Ureter (tissue), 1 donor: ENCODE measurements at regions not wholly inside any gene's neighbourhood (a gene's known extent, or its start where the extent isn't known, plus 50 kb on each side); places are given as distances from the start of the nearest gene placed in this dataset.

Experiments used
- DNase-seq: peaks from one replicate; pipeline ENCODE4 v3.0.0-alpha.2; 2020; ENCODE audit warnings: low spot score
- donor health status: DM: yes; HTN: yes; CAD: no.

GRCh38 chr2:120785228-120785966, 49.7 kb downstream of the GLI2 start:
- DNase-seq: no peak

- DNase-seq: no peak
Observed at GRCh38 chr2:120786038-120786960, 50.6 kb downstream of the GLI2 start.

DNA sequence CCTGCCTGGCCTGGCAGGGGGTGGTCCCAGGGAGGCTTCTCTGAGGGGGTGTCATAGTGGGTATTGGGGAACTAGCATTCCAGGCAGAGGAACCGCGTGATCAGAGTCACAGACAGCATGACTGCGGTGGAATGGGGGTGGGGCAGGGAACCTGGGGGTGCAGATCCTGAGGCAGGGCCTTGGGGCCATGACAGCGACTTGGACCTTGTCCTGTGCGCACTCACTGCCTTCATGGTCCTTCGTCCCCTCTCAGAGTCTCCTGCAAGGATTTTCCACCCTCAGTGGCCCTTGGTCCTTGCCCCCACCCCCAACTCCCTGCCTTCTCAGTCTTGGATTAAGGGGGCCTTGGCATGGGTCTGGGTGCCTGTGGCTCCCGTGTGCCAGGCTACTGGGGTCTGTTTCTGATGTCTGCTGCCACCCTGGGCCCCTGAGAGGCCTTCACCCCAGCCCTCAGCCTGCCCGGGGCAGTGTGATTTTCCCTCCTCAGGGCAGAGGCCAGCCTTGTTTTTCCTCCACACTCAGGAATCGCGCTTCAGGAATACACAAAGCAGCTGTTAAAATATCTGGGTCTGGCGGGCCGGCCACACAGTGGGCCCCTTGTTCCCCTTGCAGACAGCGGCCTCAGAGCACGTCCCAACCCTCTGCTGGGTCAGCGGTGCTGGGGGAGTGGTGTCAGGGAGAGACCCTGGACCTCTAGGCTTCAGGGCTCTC, 51.6 kb downstream of the GLI2 start:
- DNase-seq: no peak

DNA sequence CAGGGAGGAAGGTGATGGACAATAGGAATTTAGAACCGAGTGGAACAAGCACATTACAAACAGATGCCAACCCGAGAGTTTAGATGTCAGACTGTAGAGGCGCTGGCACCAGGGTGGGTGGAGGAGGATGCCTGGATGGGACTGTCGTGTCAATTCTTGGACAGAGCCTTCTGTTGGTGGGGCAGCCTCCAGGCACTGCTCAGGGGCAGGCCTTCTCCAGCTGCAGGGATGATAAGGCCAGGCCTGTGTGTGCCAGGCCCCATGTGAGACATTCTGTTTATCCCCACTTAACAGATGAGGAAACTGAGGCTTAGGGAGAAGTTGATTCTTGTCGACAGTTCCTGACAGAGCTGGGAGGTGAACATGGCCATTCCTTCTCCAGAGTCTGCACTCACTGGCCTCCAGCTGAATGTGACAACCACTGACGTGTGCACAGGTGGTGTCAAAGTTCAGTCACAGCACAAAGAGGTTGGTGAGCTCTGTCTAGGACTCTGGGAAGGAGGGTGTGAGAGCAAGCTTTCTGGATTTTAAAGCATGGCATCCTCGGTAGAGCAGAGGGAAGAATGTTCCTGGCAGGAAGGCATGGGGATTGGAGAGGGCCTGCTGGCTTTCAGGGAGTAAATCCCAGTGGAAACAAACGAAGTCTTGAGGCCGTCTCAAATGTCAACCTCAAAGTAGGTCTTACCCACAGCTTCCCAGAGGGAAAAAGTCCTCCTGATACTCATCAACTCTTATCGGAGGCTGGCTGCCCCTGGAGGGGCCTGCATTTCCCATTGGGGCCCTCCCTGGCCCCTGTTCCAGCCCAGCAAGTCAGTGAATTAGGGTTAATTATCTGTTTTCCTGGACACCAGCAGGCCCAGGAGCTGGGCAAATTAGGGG, 52.4 kb downstream of the GLI2 start:
- no peak for DNase-seq

DNA sequence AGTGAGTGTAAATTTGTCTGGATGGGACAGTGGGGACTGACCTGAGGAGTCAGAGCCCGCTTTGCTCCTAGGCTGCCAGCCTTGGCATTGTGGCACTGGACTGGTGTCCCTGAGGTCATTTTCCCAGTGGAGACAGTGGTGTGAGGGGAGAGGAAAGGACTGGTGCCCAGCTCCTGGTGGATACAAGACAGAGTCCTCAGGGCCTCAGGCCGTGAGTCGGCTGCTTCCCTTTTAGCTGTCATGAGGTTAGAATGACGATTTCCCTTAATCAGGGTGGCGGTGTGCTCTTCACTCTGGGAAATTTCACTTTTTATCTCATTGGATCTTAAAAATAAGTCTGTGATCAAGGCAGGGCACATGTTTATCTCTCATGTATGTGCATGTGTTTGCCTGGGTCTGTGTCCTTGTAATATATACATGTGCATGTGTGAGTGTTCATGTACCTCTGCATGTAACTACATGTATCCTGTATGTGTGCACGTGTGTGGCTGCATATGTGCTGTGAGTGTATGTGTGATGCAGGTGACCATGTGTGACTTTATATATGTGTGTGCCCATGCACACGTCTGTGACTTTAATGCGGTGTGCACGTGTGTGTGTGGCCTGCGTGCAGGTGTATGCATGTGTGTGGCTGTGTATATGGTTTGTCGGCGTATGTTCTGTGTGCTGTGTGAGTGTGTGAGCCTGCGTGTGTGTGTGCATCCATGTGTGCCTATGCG, 55.7 kb downstream of the GLI2 start:
- no peak for DNase-seq

DNA sequence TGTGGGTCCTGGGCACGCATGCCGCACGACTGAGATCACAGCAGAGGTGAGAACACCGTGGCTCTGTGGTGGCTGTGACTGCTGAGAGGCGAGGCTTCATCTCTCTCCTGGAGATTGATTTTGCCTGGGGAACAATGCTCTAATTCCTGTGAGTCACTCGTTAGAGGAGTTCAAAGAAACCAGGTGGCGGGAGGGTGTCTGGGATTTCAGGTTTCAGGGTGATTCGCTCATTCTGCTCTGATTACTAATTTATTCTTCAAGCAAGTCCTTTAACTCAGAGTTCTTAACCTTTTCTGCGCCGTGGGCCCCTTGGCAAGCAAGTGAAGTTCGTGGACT, 56.3 kb downstream of the GLI2 start:
- no peak for DNase-seq

- no peak for DNase-seq
Observed at GRCh38 chr2:120793682-120794403, 58.2 kb downstream of the GLI2 start.

- no peak for DNase-seq
Observed at GRCh38 chr2:120794716-120795115, 59.0 kb downstream of the GLI2 start.

- no peak for DNase-seq
Observed at GRCh38 chr2:120796094-120796493, 60.4 kb downstream of the GLI2 start.

DNA sequence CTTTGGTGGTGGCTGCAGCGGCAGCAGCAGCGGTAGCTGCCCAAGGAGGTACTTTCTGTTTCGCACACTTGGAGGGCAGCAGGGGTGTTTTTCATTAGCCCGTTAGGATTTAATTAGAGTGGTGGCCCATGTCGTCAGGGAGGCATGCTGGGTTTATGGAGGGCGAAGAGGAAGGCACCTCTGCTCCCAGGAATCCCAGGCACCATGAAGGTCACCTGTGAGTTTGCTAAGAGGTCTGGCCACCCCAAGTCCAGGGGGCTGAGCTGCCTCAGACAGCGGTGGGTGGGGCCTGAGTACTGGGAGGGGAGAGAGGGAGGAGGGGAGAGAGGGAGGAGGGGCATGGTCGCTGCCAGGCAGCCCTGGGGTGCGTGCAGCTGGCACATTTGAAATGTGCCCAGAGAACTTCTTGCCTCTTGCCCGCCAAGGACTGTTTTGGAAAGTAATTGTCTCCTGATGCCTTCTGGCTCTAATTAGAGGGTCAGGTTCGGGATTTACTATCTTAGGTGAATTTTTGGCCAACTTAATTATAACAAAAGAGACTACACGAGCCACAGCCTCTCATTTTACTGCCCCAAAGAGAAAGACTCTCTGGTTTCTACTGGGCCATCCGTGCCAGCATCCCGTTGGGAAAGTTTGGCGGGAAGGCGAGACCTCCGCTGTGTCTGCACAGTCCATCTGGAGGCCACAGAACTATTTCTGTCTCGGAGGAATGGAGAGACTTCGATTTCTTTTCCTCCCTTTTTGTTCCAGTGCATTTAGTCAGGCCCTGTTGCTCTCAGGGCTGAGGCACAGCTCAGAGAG, 62.0 kb downstream of the GLI2 start:
- no peak for DNase-seq

DNA sequence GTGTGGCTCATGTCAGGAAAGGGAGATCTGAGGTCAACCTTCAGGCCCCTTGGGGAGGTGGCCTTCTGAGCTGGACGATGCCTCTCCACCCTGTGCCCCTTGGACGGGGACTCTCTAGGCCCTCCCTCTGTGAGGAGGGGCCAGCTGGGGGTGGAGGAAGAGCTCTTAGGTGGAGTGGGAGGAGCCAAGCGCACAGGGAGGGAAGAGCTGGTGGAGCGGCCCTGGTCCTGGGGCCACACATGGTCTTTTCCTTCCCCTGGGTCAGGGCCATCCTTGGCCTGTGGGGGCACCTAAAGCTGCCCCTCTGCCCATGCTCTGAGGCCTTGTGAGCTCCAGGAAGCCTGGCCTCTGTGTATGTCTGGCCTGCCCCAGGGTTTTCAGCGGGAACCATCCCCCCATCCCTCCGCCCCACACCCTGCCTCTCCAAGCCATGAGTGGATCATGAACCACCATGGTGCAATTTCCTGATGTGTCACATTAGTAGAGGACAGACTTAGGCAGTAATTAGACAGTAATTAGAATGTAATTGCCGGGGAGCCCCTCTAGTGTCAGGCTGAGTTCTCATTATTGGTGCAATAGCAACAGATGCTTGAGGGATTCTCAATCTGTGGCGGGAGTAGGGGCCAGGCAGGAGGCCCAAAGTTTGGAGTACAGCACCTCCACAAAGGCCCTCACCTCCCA, 63.0 kb downstream of the GLI2 start:
- no peak for DNase-seq

- DNase-seq: no peak
Observed at GRCh38 chr2:120802158-120802557, 66.5 kb downstream of the GLI2 start.

GRCh38 chr2:120802867-120803484, 67.3 kb downstream of the GLI2 start:
- DNase-seq: no peak

- no peak for DNase-seq
Observed at GRCh38 chr2:120803764-120804335, 68.2 kb downstream of the GLI2 start.

- no peak for DNase-seq
Observed at GRCh38 chr2:120804459-120804858, 68.8 kb downstream of the GLI2 start.

GRCh38 chr2:120805011-120805410, 69.3 kb downstream of the GLI2 start:
- DNase-seq: no peak

DNA sequence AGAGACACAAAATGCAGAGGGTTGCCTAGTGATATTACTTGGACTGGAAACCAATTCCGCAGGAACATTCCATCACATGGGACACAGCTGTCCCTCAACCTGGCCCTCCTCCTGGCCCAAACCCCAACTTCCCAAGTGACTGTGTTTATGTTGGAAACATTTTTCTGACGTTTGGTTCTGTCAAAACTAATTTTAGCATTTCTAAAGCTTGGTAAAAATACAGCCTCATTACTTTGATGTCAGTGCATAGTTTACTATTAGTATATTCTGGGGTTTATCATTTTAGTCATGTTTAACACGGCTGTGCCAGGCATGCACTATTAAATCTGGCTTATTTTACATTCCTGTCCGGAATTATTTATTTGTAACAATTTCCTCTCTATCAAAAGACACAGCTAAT, 69.9 kb downstream of the GLI2 start:
- no peak for DNase-seq

DNA sequence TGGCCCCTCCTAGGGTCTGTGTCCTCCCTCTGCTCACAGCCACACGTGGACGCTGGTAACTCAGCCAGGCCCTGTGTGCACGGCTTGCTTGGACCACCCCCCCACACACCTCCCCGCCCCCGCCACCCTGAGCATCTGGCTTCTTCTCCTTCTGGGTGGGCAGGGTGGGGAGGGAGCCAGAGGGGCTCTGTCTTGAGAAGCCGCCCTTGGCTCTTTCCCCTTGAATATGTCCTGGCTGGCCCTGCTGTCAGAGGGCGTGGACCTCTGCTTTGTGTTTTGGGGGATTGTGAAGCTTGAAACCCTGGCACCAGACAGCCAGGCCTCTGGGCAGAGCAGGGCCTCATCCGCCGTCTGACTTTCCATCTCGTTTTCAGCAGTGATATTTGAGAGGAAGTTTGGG, 72.1 kb downstream of the GLI2 start:
- DNase-seq: no peak
